ENCODE measurements at regions not wholly inside any gene's neighbourhood (a gene's known extent, or its start where the extent isn't known, plus 50 kb on each side); places are given as distances from the start of the nearest gene placed in this dataset.

- H3K9me2 ChIP-seq (replicated peaks; ENCODE audit: insufficient read depth, low read length) = no peaks in the 10 kb centered on the region
- no peaks in the 10 kb centered on the region for H3K9me3 ChIP-seq (replicated peaks; ENCODE audit: insufficient read depth, low read length)
- H3K27me3 ChIP-seq (replicated peaks; ENCODE audit: insufficient read depth, low read length) = no peaks in the 10 kb centered on the region
- H4K20me1 ChIP-seq (ENCODE audit: insufficient read depth, low read length) = no peaks in the 10 kb centered on the region
- DNase-seq = no peak
- no peak overlapping the region for H3K27ac ChIP-seq (ENCODE audit: low read length)
- H3K4me1 ChIP-seq (ENCODE audit: low read length) = no peaks in the 10 kb centered on the region
- TF ChIP-seq CTCF (IDR thresholded peaks at IDR 0.05; ENCODE audit: low read length) = no peak
- no peak for TF ChIP-seq EZH2 (optimal IDR thresholded peaks at IDR 0.05; ENCODE audit: low read depth, low read length)
- no peak for TF ChIP-seq EZH2phosphoT487 (IDR thresholded peaks at IDR 0.05; ENCODE audit: low read length)
- no peaks in the 10 kb centered on the region for H3F3A ChIP-seq (ENCODE audit: insufficient read depth, low read length)
- H3K36me3 ChIP-seq (replicated peaks; ENCODE audit: insufficient read depth, low read length) = no peaks in the 10 kb centered on the region
- no peak overlapping the region for H3K4me3 ChIP-seq (ENCODE audit: low read length)
- H3K9ac ChIP-seq (ENCODE audit: low read length) = no peak overlapping the region
- H2AFZ ChIP-seq (ENCODE audit: low read length) = no peak overlapping the region
- no peaks in the 10 kb centered on the region for H3K79me2 ChIP-seq (ENCODE audit: low read length)
- H3K4me2 ChIP-seq (ENCODE audit: low read depth, low read length) = no peak overlapping the region
These were observed 732.8 kb upstream of the CITED2 start for GRCh38 chr6:140107216-140107615.

- H3K9me2 ChIP-seq (replicated peaks; ENCODE audit: insufficient read depth, low read length) = no peaks in the 10 kb centered on the region
- no peaks in the 10 kb centered on the region for H3F3A ChIP-seq (ENCODE audit: insufficient read depth, low read length)
- no peak overlapping the region for H3K4me2 ChIP-seq (ENCODE audit: low read depth, low read length)
- H3K27me3 ChIP-seq (replicated peaks; ENCODE audit: insufficient read depth, low read length) = no peaks in the 10 kb centered on the region
- no peak overlapping the region for H3K27ac ChIP-seq (ENCODE audit: low read length)
- DNase-seq = no peak
- no peaks in the 10 kb centered on the region for H3K9me3 ChIP-seq (replicated peaks; ENCODE audit: insufficient read depth, low read length)
- no peaks in the 10 kb centered on the region for H4K20me1 ChIP-seq (ENCODE audit: insufficient read depth, low read length)
- TF ChIP-seq EZH2phosphoT487 (IDR thresholded peaks at IDR 0.05; ENCODE audit: low read length) (no peak), CTCF (IDR thresholded peaks at IDR 0.05; ENCODE audit: low read length) (peak; percentile 28)
- no peak overlapping the region for H3K4me3 ChIP-seq (ENCODE audit: low read length)
- H3K79me2 ChIP-seq (ENCODE audit: low read length) = no peaks in the 10 kb centered on the region
- H3K4me1 ChIP-seq (ENCODE audit: low read length) = no peaks in the 10 kb centered on the region
- H2AFZ ChIP-seq (ENCODE audit: low read length) = peak overlapping the region; percentile 6; the same call in 1 of the 2 replicates
- no peak overlapping the region for H3K9ac ChIP-seq (ENCODE audit: low read length)
- no peaks in the 10 kb centered on the region for H3K36me3 ChIP-seq (replicated peaks; ENCODE audit: insufficient read depth, low read length)
These were observed 731.4 kb upstream of the CITED2 start for GRCh38 chr6:140105857-140106256.

GRCh38 chr6:140105241-140105640, 730.8 kb upstream of the CITED2 start:
- Histone ChIP-seq H3F3A (ENCODE audit: insufficient read depth, low read length) (no peaks in the 10 kb centered on the region), H3K9me2 (replicated peaks; ENCODE audit: insufficient read depth, low read length) (no peaks in the 10 kb centered on the region), H4K20me1 (ENCODE audit: insufficient read depth, low read length) (no peaks in the 10 kb centered on the region), H3K4me3 (ENCODE audit: low read length) (no peak overlapping the region), H3K36me3 (replicated peaks; ENCODE audit: insufficient read depth, low read length) (no peaks in the 10 kb centered on the region), H3K4me2 (ENCODE audit: low read depth, low read length) (no peak overlapping the region), H3K9ac (ENCODE audit: low read length) (no peak overlapping the region), H3K27me3 (replicated peaks; ENCODE audit: insufficient read depth, low read length) (no peaks in the 10 kb centered on the region), H3K4me1 (ENCODE audit: low read length) (no peaks in the 10 kb centered on the region), H2AFZ (ENCODE audit: low read length) (0 out of 2 replicates have a peak overlapping the region, but pooled peaks have one; percentile 6), H3K9me3 (replicated peaks; ENCODE audit: insufficient read depth, low read length) (no peaks in the 10 kb centered on the region), H3K79me2 (ENCODE audit: low read length) (no peaks in the 10 kb centered on the region), H3K27ac (ENCODE audit: low read length) (no peak overlapping the region)
- no peak for DNase-seq
- TF ChIP-seq CTCF (IDR thresholded peaks at IDR 0.05; ENCODE audit: low read length) (no peak), EZH2phosphoT487 (IDR thresholded peaks at IDR 0.05; ENCODE audit: low read length) (no peak), EZH2 (optimal IDR thresholded peaks at IDR 0.05; ENCODE audit: low read depth, low read length) (no peak)
